A673 (cell line): ENCODE measurements at regions not wholly inside any gene's neighbourhood (a gene's known extent, or its start where the extent isn't known, plus 50 kb on each side); places are given as distances from the start of the nearest gene placed in this dataset.

ENCODE experiments used
- BruUV-seq: library from RNA; stranded (reverse); fragments of 400-500 nt; replicated peaks from 2 replicates; lab custom pipeline; 2021; lab: Mats Ljungman, UMichigan
- CTCF ChIA-PET: fragments of 300-600 bp; sonication (Branson Sonifier 250); formaldehyde crosslinking; loops from one replicate; lab custom pipeline; 2022; ENCODE audit warnings: antibody characterized with exemption; lab: Charles Lee
- POLR2A ChIA-PET: fragments of 300-600 bp; sonication (Branson Sonifier 250); formaldehyde crosslinking; loops from one replicate; lab custom pipeline; 2022; ENCODE audit warnings: antibody characterized with exemption; ENCODE audit not compliant: low non-redundant PET; lab: Charles Lee
- DNase-seq: peaks from one replicate; pipeline ENCODE4 v3.0.0-alpha.2; 2015; ENCODE audit warnings: low spot score
- H3K27ac ChIP-seq: fragments of 200-600 bp; sonication (generic); 2 replicates; pipeline ENCODE4 v1.5.1; 2016; ENCODE audit warnings: mixed run types, low read depth, mild to moderate bottlenecking, mixed read lengths, antibody characterized with exemption, low read length; ENCODE audit not compliant: poor library complexity, severe bottlenecking
- H3K27me3 ChIP-seq: fragments of 200-600 bp; sonication (generic); replicated peaks from 2 replicates; pipeline ENCODE4 v1.6.1; 2017; ENCODE audit warnings: mixed run types, low read depth, mild to moderate bottlenecking, mixed read lengths, antibody characterized with exemption, low read length; ENCODE audit not compliant: insufficient read depth, poor library complexity
- H3K36me3 ChIP-seq: fragments of 200-600 bp; sonication (generic); 2 replicates; pipeline ENCODE4 v1.6.1; 2016; ENCODE audit warnings: mixed run types, mild to moderate bottlenecking, mixed read lengths, antibody characterized with exemption, low read length; ENCODE audit not compliant: insufficient read depth, poor library complexity, severe bottlenecking
- H3K4me1 ChIP-seq: fragments of 200-600 bp; sonication (generic); 2 replicates; pipeline ENCODE4 v1.6.1; 2017; ENCODE audit warnings: mixed run types, mild to moderate bottlenecking, mixed read lengths, antibody characterized with exemption, low read length; ENCODE audit not compliant: insufficient read depth, poor library complexity, severe bottlenecking
- H3K4me3 ChIP-seq: fragments of 200-600 bp; sonication (generic); 2 replicates; pipeline ENCODE4 v1.5.1; 2016; ENCODE audit warnings: low read depth, mixed run types, mild to moderate bottlenecking, mixed read lengths, low read length; ENCODE audit not compliant: poor library complexity, severe bottlenecking
- H3K9me3 ChIP-seq: fragments of 200-600 bp; sonication (generic); 2 replicates; pipeline ENCODE4 v1.6.1; 2016; ENCODE audit warnings: mixed run types, low read depth, mild to moderate bottlenecking, mixed read lengths, antibody characterized with exemption, low read length; ENCODE audit not compliant: poor library complexity, severe bottlenecking
- CTCF ChIP-seq: fragments of 300-800, 200-600 bp; sonication (generic); conservative IDR thresholded peaks from 2 replicates; pipeline ENCODE4 v1.5.1; 2017; ENCODE audit warnings: low read depth, mild to moderate bottlenecking, antibody characterized with exemption, low read length, moderate library complexity, mixed read lengths
- EZH2 ChIP-seq: fragments of 200-600 bp; sonication (generic); IDR thresholded peaks from 2 replicates; pipeline ENCODE4 v1.6.1; 2017; ENCODE audit warnings: borderline replicate concordance, low read depth, mild to moderate bottlenecking, mixed read lengths, antibody characterized with exemption, low read length; ENCODE audit not compliant: poor library complexity, severe bottlenecking
- intact Hi-C: fragments of 100-400 bp; cut with micrococcal nuclease; formaldehyde crosslinking; loops from one replicate; pipeline ENCODE4 v1.10.0; 2022; ENCODE audit not compliant: unreplicated experiment

- intact Hi-C loops, result no loop called here
- Histone ChIP-seq H3K27ac (no peak overlapping the region), H3K9me3 (no peaks in the 10 kb centered on the region), H3K4me1 (no peaks in the 10 kb centered on the region), H3K4me3 (no peak overlapping the region), H3K36me3 (no peaks in the 10 kb centered on the region), H3K27me3 (peaks cover 49% of the 10 kb centered on the region)
- TF ChIP-seq CTCF, result no peak
- no peak for TF ChIP-seq EZH2
- DNase-seq, result no peak
- POLR2A ChIA-PET, result no interaction called here
- CTCF ChIA-PET, result no interaction called here
- BruUV-seq, result no TSS peak
Measured at GRCh38 chr7:26603631-26604030, 260.8 kb downstream of the SKAP2 start.

GRCh38 chr7:26608402-26608801 lies 256.0 kb downstream of the SKAP2 start:
- H3K27ac ChIP-seq, result no peak overlapping the region
- H3K4me3 ChIP-seq, result no peak overlapping the region
- POLR2A ChIA-PET, result no interaction called here
- TF ChIP-seq EZH2 (no peak), CTCF (no peak)
- intact Hi-C loops, result no loop called here
- CTCF ChIA-PET, result no interaction called here
- no peaks in the 10 kb centered on the region for H3K36me3 ChIP-seq
- H3K27me3 ChIP-seq, result peaks cover 47% of the 10 kb centered on the region
- no peaks in the 10 kb centered on the region for H3K9me3 ChIP-seq
- no peaks in the 10 kb centered on the region for H3K4me1 ChIP-seq
- no TSS peak for BruUV-seq
- no peak for DNase-seq

- ChIA-PET POLR2A (no interaction called here), CTCF (no interaction called here)
- intact Hi-C loops, result no loop called here
- no peak for TF ChIP-seq CTCF
- no peak for TF ChIP-seq EZH2
- H3K36me3 ChIP-seq, result no peaks in the 10 kb centered on the region
- no TSS peak for BruUV-seq
- H3K4me1 ChIP-seq, result no peaks in the 10 kb centered on the region
- no peak for DNase-seq
- no peak overlapping the region for H3K27ac ChIP-seq
- H3K27me3 ChIP-seq, result peaks cover 42% of the 10 kb centered on the region
- H3K4me3 ChIP-seq, result no peak overlapping the region
- no peaks in the 10 kb centered on the region for H3K9me3 ChIP-seq
Measured at GRCh38 chr7:26609082-26609481, 255.3 kb downstream of the SKAP2 start.
